GM12873 (cell line): ENCODE measurements at regions not wholly inside any gene's neighbourhood (a gene's known extent, or its start where the extent isn't known, plus 50 kb on each side); places are given as distances from the start of the nearest gene placed in this dataset.

Experiments
- TF ChIP-seq, protein P1 (sequence below): IDR thresholded peaks from 2 replicates; pipeline ENCODE4 v1.5.1; 2012; ENCODE audit warnings: low read depth, mild to moderate bottlenecking, moderate library complexity, low read length, control low read depth; ENCODE audit not compliant: insufficient read depth; ENCODE audit errors: missing control alignments

DNA sequence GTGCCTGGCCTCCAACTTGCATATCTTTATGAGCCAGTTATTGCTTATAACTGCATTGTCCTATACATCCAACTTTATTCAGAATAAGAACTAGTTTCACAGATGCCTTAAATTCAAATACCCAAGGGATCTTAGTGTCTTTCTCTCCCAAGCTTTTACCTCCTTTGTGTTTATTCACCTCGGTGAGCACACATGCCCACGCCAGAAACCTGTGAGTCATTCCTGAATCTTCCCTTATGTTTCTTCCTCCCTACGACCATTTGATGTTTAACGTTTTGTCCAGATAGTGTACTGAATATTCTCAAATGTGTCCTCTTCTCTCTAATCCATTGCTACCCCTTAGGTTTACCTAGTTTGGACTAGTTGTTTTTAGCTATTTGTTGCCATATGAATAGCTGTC lies 55.5 kb upstream of the MEGF10 start:
- TF ChIP-seq, protein P1, sequence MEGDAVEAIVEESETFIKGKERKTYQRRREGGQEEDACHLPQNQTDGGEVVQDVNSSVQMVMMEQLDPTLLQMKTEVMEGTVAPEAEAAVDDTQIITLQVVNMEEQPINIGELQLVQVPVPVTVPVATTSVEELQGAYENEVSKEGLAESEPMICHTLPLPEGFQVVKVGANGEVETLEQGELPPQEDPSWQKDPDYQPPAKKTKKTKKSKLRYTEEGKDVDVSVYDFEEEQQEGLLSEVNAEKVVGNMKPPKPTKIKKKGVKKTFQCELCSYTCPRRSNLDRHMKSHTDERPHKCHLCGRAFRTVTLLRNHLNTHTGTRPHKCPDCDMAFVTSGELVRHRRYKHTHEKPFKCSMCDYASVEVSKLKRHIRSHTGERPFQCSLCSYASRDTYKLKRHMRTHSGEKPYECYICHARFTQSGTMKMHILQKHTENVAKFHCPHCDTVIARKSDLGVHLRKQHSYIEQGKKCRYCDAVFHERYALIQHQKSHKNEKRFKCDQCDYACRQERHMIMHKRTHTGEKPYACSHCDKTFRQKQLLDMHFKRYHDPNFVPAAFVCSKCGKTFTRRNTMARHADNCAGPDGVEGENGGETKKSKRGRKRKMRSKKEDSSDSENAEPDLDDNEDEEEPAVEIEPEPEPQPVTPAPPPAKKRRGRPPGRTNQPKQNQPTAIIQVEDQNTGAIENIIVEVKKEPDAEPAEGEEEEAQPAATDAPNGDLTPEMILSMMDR, result no peak

DNA sequence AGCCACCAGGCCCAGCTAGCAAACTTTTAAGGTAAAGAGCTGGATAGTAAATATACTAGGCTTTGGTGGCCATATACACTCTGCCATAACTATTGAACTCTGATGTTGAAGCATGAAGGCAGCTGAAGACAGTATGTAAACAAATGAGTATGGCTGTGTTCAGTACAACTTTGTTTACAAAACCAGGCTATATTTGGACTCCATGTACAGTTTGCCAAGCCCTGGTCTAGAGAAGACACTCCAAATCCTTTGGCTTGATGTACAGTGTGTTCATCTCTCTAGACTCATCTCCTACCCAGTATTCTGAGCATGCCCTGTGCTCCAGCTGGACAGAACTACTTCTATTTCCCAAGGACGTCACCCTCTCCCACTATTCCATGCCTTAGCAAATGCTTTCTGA lies 54.3 kb upstream of the MEGF10 start:
- TF ChIP-seq, protein P1, result no peak
